CD14-positive monocyte (primary cell): ENCODE measurements at regions not wholly inside any gene's neighbourhood (a gene's known extent, or its start where the extent isn't known, plus 50 kb on each side); places are given as distances from the start of the nearest gene placed in this dataset.
A peak's percentile ranks its signal among the peaks of the same experiment; 100 is the strongest.

Experiments used
- DNase-seq, 3 donors: peaks; one replicate each; pipeline ENCODE4 v3.0.0-alpha.2; 2011 to 2022
- H2AFZ ChIP-seq: 2 replicates; pipeline ENCODE4 v1.6.0; 2012; ENCODE audit warnings: mild to moderate bottlenecking, low read depth, low read length, inconsistent platforms; ENCODE audit not compliant: insufficient read depth, poor library complexity, severe bottlenecking
- H3K27ac ChIP-seq, 2 donors: 1 replicate in 1 of 2; 2 replicates in 1 of 2; pipeline ENCODE4 v1.5.1; 2012 to 2013; ENCODE audit warnings: low read length in 2 of 2, control low read depth in 1 of 2, inconsistent platforms in 1 of 2, low read depth in 1 of 2, mild to moderate bottlenecking in 1 of 2
- H3K27me3 ChIP-seq, 2 donors: one replicate each; pipeline versions ENCODE4 v1.6.0 to v1.6.1; 2011 to 2013; ENCODE audit warnings: low read length in 2 of 2; ENCODE audit not compliant: control insufficient read depth in 2 of 2, insufficient read depth in 2 of 2
- H3K36me3 ChIP-seq, 2 donors: replicated peaks in 1 of 2; 1 replicate in 1 of 2; 2 replicates in 1 of 2; pipeline versions ENCODE4 v1.5.1 to v1.6.1; 2012 to 2013; ENCODE audit warnings: low read length in 2 of 2, control low read depth in 1 of 2, inconsistent platforms in 1 of 2, mild to moderate bottlenecking in 1 of 2; ENCODE audit not compliant: insufficient read depth in 2 of 2, control insufficient read depth in 1 of 2
- H3K4me1 ChIP-seq, 2 donors: 1 replicate in 1 of 2; 2 replicates in 1 of 2; pipeline versions ENCODE4 v1.5.1 to v1.6.1; 2012 to 2013; ENCODE audit warnings: low read length in 2 of 2, control low read depth in 1 of 2, inconsistent platforms in 1 of 2, mild to moderate bottlenecking in 1 of 2, moderate library complexity in 1 of 2; ENCODE audit not compliant: insufficient read depth in 2 of 2, control insufficient read depth in 1 of 2
- H3K4me2 ChIP-seq: replicated peaks from 2 replicates; pipeline ENCODE3; 2012; ENCODE audit warnings: low read length, moderate library complexity, mild to moderate bottlenecking; ENCODE audit not compliant: poor library complexity, severe bottlenecking; ENCODE audit errors: extremely low read depth
- H3K4me3 ChIP-seq, 3 experiments: fragments of 200-600 bp in 1 of 3; sonication (generic) in 1 of 3; replicated peaks in 1 of 3; 1 replicate in 2 of 3; 2 replicates in 1 of 3; pipeline ENCODE4 v1.5.1; 2011 to 2013; ENCODE audit warnings: low read length in 3 of 3, mild to moderate bottlenecking in 3 of 3, control low read depth in 2 of 3, low read depth in 2 of 3, inconsistent platforms in 1 of 3, moderate library complexity in 1 of 3
- H3K79me2 ChIP-seq: 2 replicates; pipeline ENCODE4 v1.6.0; 2012; ENCODE audit warnings: mild to moderate bottlenecking, control low read depth, inconsistent platforms, low read length, moderate library complexity; ENCODE audit not compliant: insufficient read depth
- H3K9ac ChIP-seq: 2 replicates; pipeline ENCODE4 v1.6.0; 2017; ENCODE audit warnings: low read length, mild to moderate bottlenecking; ENCODE audit not compliant: insufficient read depth, poor library complexity, severe bottlenecking
- H3K9me3 ChIP-seq, 2 donors: replicated peaks in 1 of 2; 1 replicate in 1 of 2; 2 replicates in 1 of 2; pipeline versions ENCODE4 v1.5.1 to v1.6.1; 2012 to 2013; ENCODE audit warnings: low read length in 2 of 2, control low read depth in 1 of 2; ENCODE audit not compliant: control insufficient read depth in 1 of 2, insufficient read depth in 1 of 2
- H4K20me1 ChIP-seq: 2 replicates; pipeline ENCODE4 v1.6.0; 2012; ENCODE audit warnings: mild to moderate bottlenecking, low read length, control low read depth, moderate library complexity; ENCODE audit not compliant: insufficient read depth
- H3K27ac Mint-ChIP-seq, 7 donors: one replicate each; pipeline ENCODE4 v1.8.0; 2020; ENCODE audit warnings: mild to moderate bottlenecking in 7 of 7, mixed read lengths in 7 of 7, moderate library complexity in 6 of 7, inconsistent platforms in 2 of 7
- H3K27me3 Mint-ChIP-seq, 3 donors: one replicate each; pipeline ENCODE4 v1.8.0; 2021 to 2022; ENCODE audit warnings: low read depth in 3 of 3, mild to moderate bottlenecking in 3 of 3, mixed read lengths in 3 of 3, moderate library complexity in 3 of 3, inconsistent platforms in 1 of 3
- H3K36me3 Mint-ChIP-seq, 2 donors: one replicate each; pipeline ENCODE4 v1.8.0; 2020; ENCODE audit warnings: mixed read lengths in 2 of 2, inconsistent platforms in 1 of 2, mild to moderate bottlenecking in 1 of 2
- H3K4me1 Mint-ChIP-seq: one replicate; pipeline ENCODE4 v1.8.0; 2020; ENCODE audit warnings: mild to moderate bottlenecking, mixed read lengths
- H3K4me3 Mint-ChIP-seq, 2 donors: one replicate each; pipeline ENCODE4 v1.8.0; 2020; ENCODE audit warnings: mild to moderate bottlenecking in 2 of 2, mixed read lengths in 2 of 2, moderate library complexity in 1 of 2
- H3K9me3 Mint-ChIP-seq, 7 donors: one replicate each; pipeline ENCODE4 v1.8.0; 2020 to 2022; ENCODE audit warnings: mixed read lengths in 7 of 7, mild to moderate bottlenecking in 6 of 7, moderate library complexity in 6 of 7, inconsistent platforms in 2 of 7
- WGBS: methylation state at CpG from one replicate; pipeline ENCODE4 v1.1.5; 2013; ENCODE audit warnings: missing lambda C conversion rate; ENCODE audit not compliant: insufficient coverage; 5-methylcytosine and 5-hydroxymethylcytosine counted together
- intact Hi-C, 2 donors: fragments of 100-400 bp; cut with micrococcal nuclease; formaldehyde crosslinking; loops; one replicate each; pipeline versions ENCODE4 v1.15.0 to v1.15.1; 2023
- TF ChIP-seq, protein P1 (sequence below): fragments of 200-600 bp; IDR thresholded peaks from one replicate; pipeline ENCODE4 v1.8.0; 2022; ENCODE audit warnings: antibody characterized with exemption, mild to moderate bottlenecking

DNA sequence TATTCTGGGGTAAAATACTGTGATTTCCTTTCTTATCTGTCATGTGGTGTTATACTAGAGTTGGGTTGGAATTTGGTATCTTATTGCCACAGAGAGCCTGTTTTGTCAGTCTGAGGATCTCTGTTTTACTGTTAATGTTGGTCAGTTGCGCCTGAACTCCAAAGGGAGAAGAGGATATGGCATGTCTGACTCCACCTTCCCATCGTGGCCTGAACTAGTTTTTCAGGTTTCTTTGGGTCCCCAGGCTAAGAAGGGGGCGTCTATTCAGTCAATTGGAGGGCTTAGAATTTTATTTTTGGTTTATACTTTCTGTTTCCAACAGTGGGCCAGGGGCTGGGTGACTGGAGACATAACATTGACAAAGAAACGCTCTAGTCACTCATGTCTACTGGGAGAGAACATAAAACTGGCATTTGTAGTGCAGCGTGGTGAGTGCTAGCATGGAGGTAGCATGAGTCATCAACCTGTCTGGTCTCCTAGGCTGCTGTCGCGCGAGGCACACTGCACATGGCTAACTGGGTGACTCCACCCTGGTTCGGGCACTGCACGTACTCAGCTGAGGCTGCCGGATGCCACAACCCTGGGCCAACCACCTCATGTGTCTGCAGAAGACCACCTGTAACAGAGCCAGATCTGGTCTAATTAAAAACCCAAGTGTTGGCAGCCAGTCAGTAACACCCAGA lies 120.1 kb upstream of the OR9Q1 start:
- peak overlapping the region; percentile 23 for H2AFZ ChIP-seq
- H3K36me3 ChIP-seq, result no peaks in the 10 kb centered on the region
- H3K4me3 Mint-ChIP-seq, result peak overlapping the region in 1 of 2 donors; percentile 17
- DNase-seq, result no peak
- no peak overlapping the region for H3K4me2 ChIP-seq
- 14% methylated on average over 9 of the region's 11 CpGs for WGBS
- no peak overlapping the region for H3K27ac Mint-ChIP-seq
- H3K4me3 ChIP-seq, result no peak overlapping the region
- H3K4me1 Mint-ChIP-seq, result peaks cover 9% of the 10 kb centered on the region
- H3K4me1 ChIP-seq, result no peaks in the 10 kb centered on the region
- H3K27me3 ChIP-seq, result no peaks in the 10 kb centered on the region
- peaks cover 3 to 10% (median 8%) of the 10 kb centered on the region in 3 donors for H3K27me3 Mint-ChIP-seq
- H3K9me3 ChIP-seq, result no peaks in the 10 kb centered on the region
- H3K79me2 ChIP-seq, result no peaks in the 10 kb centered on the region
- H3K9ac ChIP-seq, result no peak overlapping the region
- TF ChIP-seq, protein P1, sequence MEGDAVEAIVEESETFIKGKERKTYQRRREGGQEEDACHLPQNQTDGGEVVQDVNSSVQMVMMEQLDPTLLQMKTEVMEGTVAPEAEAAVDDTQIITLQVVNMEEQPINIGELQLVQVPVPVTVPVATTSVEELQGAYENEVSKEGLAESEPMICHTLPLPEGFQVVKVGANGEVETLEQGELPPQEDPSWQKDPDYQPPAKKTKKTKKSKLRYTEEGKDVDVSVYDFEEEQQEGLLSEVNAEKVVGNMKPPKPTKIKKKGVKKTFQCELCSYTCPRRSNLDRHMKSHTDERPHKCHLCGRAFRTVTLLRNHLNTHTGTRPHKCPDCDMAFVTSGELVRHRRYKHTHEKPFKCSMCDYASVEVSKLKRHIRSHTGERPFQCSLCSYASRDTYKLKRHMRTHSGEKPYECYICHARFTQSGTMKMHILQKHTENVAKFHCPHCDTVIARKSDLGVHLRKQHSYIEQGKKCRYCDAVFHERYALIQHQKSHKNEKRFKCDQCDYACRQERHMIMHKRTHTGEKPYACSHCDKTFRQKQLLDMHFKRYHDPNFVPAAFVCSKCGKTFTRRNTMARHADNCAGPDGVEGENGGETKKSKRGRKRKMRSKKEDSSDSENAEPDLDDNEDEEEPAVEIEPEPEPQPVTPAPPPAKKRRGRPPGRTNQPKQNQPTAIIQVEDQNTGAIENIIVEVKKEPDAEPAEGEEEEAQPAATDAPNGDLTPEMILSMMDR, result no peak
- H3K27ac ChIP-seq, result no peak overlapping the region
- no peaks in the 10 kb centered on the region for H4K20me1 ChIP-seq
- intact Hi-C loops, result no loop called here
- H3K9me3 Mint-ChIP-seq, result peaks cover 0 to 6% (median 3%) of the 10 kb centered on the region in 7 donors
- H3K36me3 Mint-ChIP-seq, result no peaks in the 10 kb centered on the region

DNA sequence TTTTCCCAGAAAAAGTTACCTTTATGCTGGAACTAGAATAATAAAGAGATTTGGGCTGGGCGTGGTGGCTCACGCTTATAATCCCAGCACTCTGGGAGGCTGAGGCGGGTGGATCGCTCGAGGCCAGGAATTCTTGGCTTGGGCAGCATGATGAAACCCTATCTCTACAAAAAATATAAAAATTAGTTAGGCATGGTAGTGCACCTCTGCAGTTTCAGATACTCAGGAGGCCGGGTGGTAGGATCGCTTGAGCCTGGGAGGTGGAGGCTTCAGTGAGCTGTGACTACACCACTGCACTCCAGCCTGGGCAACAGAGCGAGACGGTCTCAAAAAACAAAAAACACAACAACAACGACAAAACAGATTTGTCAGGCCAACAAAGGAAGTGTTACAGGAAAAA lies 119.3 kb upstream of the OR9Q1 start:
- WGBS, result 40% methylated on average over 2 of the region's 10 CpGs
- peaks cover 9% of the 10 kb centered on the region for H3K4me1 Mint-ChIP-seq
- no peak overlapping the region for H3K4me3 ChIP-seq
- H3K27ac ChIP-seq, result no peak overlapping the region
- H3K27ac Mint-ChIP-seq, result peak overlapping the region in 1 of 7 donors; percentile 15
- H3K4me3 Mint-ChIP-seq, result peak overlapping the region; percentile 61 to 79
- no peaks in the 10 kb centered on the region for H3K79me2 ChIP-seq
- H3K4me2 ChIP-seq, result peak overlapping the region; percentile 22
- TF ChIP-seq, protein P1, result no peak
- no peak for DNase-seq
- H3K36me3 ChIP-seq, result no peaks in the 10 kb centered on the region
- H3K9ac ChIP-seq, result no peak overlapping the region
- no peaks in the 10 kb centered on the region for H3K4me1 ChIP-seq
- no peaks in the 10 kb centered on the region for H4K20me1 ChIP-seq
- peaks cover 0 to 6% (median 3%) of the 10 kb centered on the region in 7 donors for H3K9me3 Mint-ChIP-seq
- no peak overlapping the region for H2AFZ ChIP-seq
- intact Hi-C loops, result no loop called here
- no peaks in the 10 kb centered on the region for H3K36me3 Mint-ChIP-seq
- no peaks in the 10 kb centered on the region for H3K9me3 ChIP-seq
- H3K27me3 ChIP-seq, result no peaks in the 10 kb centered on the region
- H3K27me3 Mint-ChIP-seq, result peaks cover 3 to 10% (median 8%) of the 10 kb centered on the region in 3 donors
